OCI-LY1 (cell line): ENCODE measurements at regions not wholly inside any gene's neighbourhood (a gene's known extent, or its start where the extent isn't known, plus 50 kb on each side); places are given as distances from the start of the nearest gene placed in this dataset.

Source experiments
- H2AFZ ChIP-seq: fragments of 200-600 bp; sonication (generic), shearing (Covaris generic); 2 replicates; pipeline ENCODE4 v1.6.0; 2014; ENCODE audit warnings: antibody characterized with exemption, mild to moderate bottlenecking, low read length
- H3F3A ChIP-seq: fragments of 200-600 bp; sonication (generic), shearing (Covaris generic); 2 replicates; pipeline ENCODE4 v1.6.0; 2014; ENCODE audit warnings: mild to moderate bottlenecking, antibody characterized with exemption, low read length, moderate library complexity; ENCODE audit not compliant: insufficient read depth
- H3K27ac ChIP-seq: fragments of 200-600 bp; sonication (generic); 2 replicates; pipeline ENCODE4 v1.5.1; 2014; ENCODE audit warnings: low read length, mixed run types, mild to moderate bottlenecking, low read depth; ENCODE audit not compliant: poor library complexity, severe bottlenecking
- H3K27me3 ChIP-seq: fragments of 200-600 bp; sonication (generic); 2 replicates; pipeline ENCODE4 v1.6.0; 2014; ENCODE audit warnings: antibody characterized with exemption, mild to moderate bottlenecking, low read length, moderate library complexity; ENCODE audit not compliant: insufficient read depth
- H3K36me3 ChIP-seq: fragments of 200-600 bp; sonication (generic); 2 replicates; pipeline ENCODE4 v1.6.1; 2014; ENCODE audit warnings: mild to moderate bottlenecking, antibody characterized with exemption, low read length, moderate library complexity, mixed read lengths; ENCODE audit not compliant: insufficient read depth
- H3K4me1 ChIP-seq: fragments of 200-600 bp; sonication (generic); 2 replicates; pipeline ENCODE4 v1.5.1; 2014; ENCODE audit warnings: mild to moderate bottlenecking, low read length, moderate library complexity; ENCODE audit not compliant: insufficient read depth, severe bottlenecking
- H3K4me2 ChIP-seq: fragments of 200-600 bp; sonication (generic), shearing (Covaris generic); 2 replicates; pipeline ENCODE4 v1.6.1; 2014; ENCODE audit warnings: low read length
- H3K4me3 ChIP-seq: fragments of 200-600 bp; sonication (generic); 2 replicates; pipeline ENCODE4 v1.5.1; 2014; ENCODE audit warnings: low read length, low read depth, mild to moderate bottlenecking, mixed read lengths; ENCODE audit not compliant: poor library complexity, severe bottlenecking
- H3K79me2 ChIP-seq: fragments of 200-600 bp; shearing (Covaris generic); 2 replicates; pipeline ENCODE4 v1.6.1; 2016; ENCODE audit warnings: mixed run types, low read length, mixed read lengths; ENCODE audit not compliant: insufficient read depth
- H3K9ac ChIP-seq: fragments of 200-600 bp; sonication (generic), shearing (Covaris generic); 2 replicates; pipeline ENCODE4 v1.6.1; 2014; ENCODE audit warnings: mild to moderate bottlenecking, low read length, mixed read lengths
- H3K9me2 ChIP-seq: fragments of 200-600 bp; sonication (generic), shearing (Covaris generic); 2 replicates; pipeline ENCODE4 v1.6.1; 2014; ENCODE audit warnings: low read depth, mild to moderate bottlenecking, low read length, mixed read lengths
- H3K9me3 ChIP-seq: fragments of 200-600 bp; shearing (Covaris generic); 2 replicates; pipeline ENCODE4 v1.6.1; 2014; ENCODE audit warnings: low read length, mixed read lengths
- H4K20me1 ChIP-seq: fragments of 200-600 bp; sonication (generic), shearing (Covaris generic); 2 replicates; pipeline ENCODE4 v1.6.0; 2016; ENCODE audit warnings: mild to moderate bottlenecking, low read length; ENCODE audit not compliant: insufficient read depth
- CTCF ChIP-seq: fragments of 200-600 bp; sonication (generic), shearing (Covaris generic); IDR thresholded peaks from 2 replicates; pipeline ENCODE4 v1.5.1; 2017; ENCODE audit warnings: mild to moderate bottlenecking, antibody characterized with exemption, low read length, moderate library complexity, mixed read lengths
- EZH2 ChIP-seq: fragments of 200-600 bp; sonication (generic), shearing (Covaris generic); IDR thresholded peaks from 2 replicates; pipeline ENCODE4 v1.8.0; 2017; ENCODE audit warnings: borderline replicate concordance, mixed run types, mild to moderate bottlenecking, antibody characterized with exemption, low read length, moderate library complexity, mixed read lengths

GRCh38 chr1:218802799-218803198 lies 370.9 kb upstream of the LYPLAL1 start:
- no peak overlapping the region for H2AFZ ChIP-seq
- no peak overlapping the region for H3K4me3 ChIP-seq
- no peak overlapping the region for H3K9ac ChIP-seq
- H3K36me3 ChIP-seq = no peaks in the 10 kb centered on the region
- TF ChIP-seq EZH2 (no peak), CTCF (no peak)
- H3K79me2 ChIP-seq = no peaks in the 10 kb centered on the region
- H3K4me2 ChIP-seq = no peak overlapping the region
- H3K9me3 ChIP-seq = no peaks in the 10 kb centered on the region
- no peaks in the 10 kb centered on the region for H4K20me1 ChIP-seq
- H3K9me2 ChIP-seq = no peaks in the 10 kb centered on the region
- H3F3A ChIP-seq = no peaks in the 10 kb centered on the region
- H3K27me3 ChIP-seq = no peaks in the 10 kb centered on the region
- no peaks in the 10 kb centered on the region for H3K4me1 ChIP-seq
- no peak overlapping the region for H3K27ac ChIP-seq

- Histone ChIP-seq H3K9me3 (no peaks in the 10 kb centered on the region), H3K36me3 (no peaks in the 10 kb centered on the region), H3K27me3 (no peaks in the 10 kb centered on the region), H3K79me2 (no peaks in the 10 kb centered on the region), H3K27ac (no peak overlapping the region), H3K4me2 (no peak overlapping the region), H3K9me2 (no peaks in the 10 kb centered on the region), H2AFZ (no peak overlapping the region), H4K20me1 (no peaks in the 10 kb centered on the region), H3F3A (no peaks in the 10 kb centered on the region), H3K4me1 (no peaks in the 10 kb centered on the region), H3K4me3 (no peak overlapping the region), H3K9ac (no peak overlapping the region)
- TF ChIP-seq CTCF (no peak), EZH2 (no peak)
Observed at GRCh38 chr1:218803351-218803997, 370.2 kb upstream of the LYPLAL1 start.

GRCh38 chr1:218804014-218804785 lies 369.5 kb upstream of the LYPLAL1 start:
- H3K36me3 ChIP-seq = no peaks in the 10 kb centered on the region
- no peaks in the 10 kb centered on the region for H3K9me2 ChIP-seq
- H3K79me2 ChIP-seq = no peaks in the 10 kb centered on the region
- H3K27ac ChIP-seq = no peak overlapping the region
- no peak for TF ChIP-seq EZH2
- no peak for TF ChIP-seq CTCF
- no peak overlapping the region for H2AFZ ChIP-seq
- no peak overlapping the region for H3K4me3 ChIP-seq
- H3K27me3 ChIP-seq = no peaks in the 10 kb centered on the region
- H4K20me1 ChIP-seq = no peaks in the 10 kb centered on the region
- no peaks in the 10 kb centered on the region for H3K4me1 ChIP-seq
- H3K9ac ChIP-seq = no peak overlapping the region
- H3K9me3 ChIP-seq = no peaks in the 10 kb centered on the region
- no peaks in the 10 kb centered on the region for H3F3A ChIP-seq
- H3K4me2 ChIP-seq = no peak overlapping the region
